Suprapubic skin (tissue), 4 donors: ENCODE measurements at regions not wholly inside any gene's neighbourhood (a gene's known extent, or its start where the extent isn't known, plus 50 kb on each side); places are given as distances from the start of the nearest gene placed in this dataset.

Experiments
- DNase-seq, 2 donors: peaks; one replicate each; pipeline ENCODE4 v3.0.0-alpha.2; 2019; ENCODE audit warnings: low spot score in 2 of 2
- H3K27ac ChIP-seq: fragments of 200-600 bp; sonication (generic); one replicate; pipeline ENCODE4 v1.5.1; 2019
- H3K27me3 ChIP-seq: fragments of 200-600 bp; sonication (generic); one replicate; pipeline ENCODE4 v1.5.1; 2019
- H3K36me3 ChIP-seq: fragments of 200-600 bp; sonication (generic); one replicate; pipeline ENCODE4 v1.5.1; 2019
- H3K4me1 ChIP-seq: fragments of 200-600 bp; sonication (generic); one replicate; pipeline ENCODE4 v1.5.1; 2019
- H3K4me3 ChIP-seq: fragments of 200-600 bp; sonication (generic); one replicate; pipeline ENCODE4 v1.5.1; 2019; ENCODE audit warnings: mild to moderate bottlenecking
- H3K9me3 ChIP-seq: fragments of 200-600 bp; sonication (generic); one replicate; pipeline ENCODE4 v1.5.1; 2019
- CTCF ChIP-seq, 2 donors: fragments of 200-600 bp in 1 of 2; fragments of 450-650 bp in 1 of 2; sonication (generic) in 1 of 2; IDR thresholded peaks; one replicate each; pipeline ENCODE4 v1.5.1; 2016 to 2019; ENCODE audit warnings: antibody characterized with exemption in 2 of 2, mild to moderate bottlenecking in 1 of 2, moderate library complexity in 1 of 2
- EP300 ChIP-seq: sonication (generic); formaldehyde crosslinking; IDR thresholded peaks from one replicate; pipeline ENCODE4 v1.6.1; 2017; ENCODE audit warnings: antibody characterized with exemption
- POLR2A ChIP-seq, 2 donors: fragments of 450-650 bp; IDR thresholded peaks; one replicate each; pipeline ENCODE4 v1.6.1; 2017; ENCODE audit warnings: antibody characterized with exemption in 2 of 2, mild to moderate bottlenecking in 2 of 2, moderate library complexity in 2 of 2
- POLR2AphosphoS5 ChIP-seq, 3 donors: sonication (generic); formaldehyde crosslinking; IDR thresholded peaks; one replicate each; pipeline ENCODE4 v1.6.1; 2017; ENCODE audit warnings: antibody characterized with exemption in 3 of 3
- WGBS: methylation state at CpG from one replicate; pipeline ENCODE4 v1.1.5; 2018; 5-methylcytosine and 5-hydroxymethylcytosine counted together

GRCh38 chr13:111559612-111560403, 239.4 kb downstream of the TEX29 start:
- TF ChIP-seq POLR2A (IDR thresholded peaks at IDR 0.05): no peak
- no peak for TF ChIP-seq POLR2AphosphoS5 (IDR thresholded peaks at IDR 0.05)
- TF ChIP-seq CTCF (IDR thresholded peaks at IDR 0.05): no peak
- TF ChIP-seq EP300: no peak
- 63% methylated on average over 19 of the region's 26 CpGs for WGBS
- DNase-seq: no peak
- no peak overlapping the region for H3K4me3 ChIP-seq
- peaks cover 11% of the 10 kb centered on the region for H3K27me3 ChIP-seq
- H3K9me3 ChIP-seq: no peaks in the 10 kb centered on the region
- no peaks in the 10 kb centered on the region for H3K4me1 ChIP-seq
- H3K36me3 ChIP-seq: no peaks in the 10 kb centered on the region
- no peak overlapping the region for H3K27ac ChIP-seq

GRCh38 chr13:111561091-111561781, 240.8 kb downstream of the TEX29 start:
- TF ChIP-seq POLR2AphosphoS5 (IDR thresholded peaks at IDR 0.05) (no peak), CTCF (IDR thresholded peaks at IDR 0.05) (no peak), EP300 (no peak), POLR2A (IDR thresholded peaks at IDR 0.05) (no peak)
- DNase-seq: no peak
- H3K36me3 ChIP-seq: no peaks in the 10 kb centered on the region
- no peaks in the 10 kb centered on the region for H3K4me1 ChIP-seq
- WGBS: 82% methylated on average over 16 of the region's 16 CpGs
- no peaks in the 10 kb centered on the region for H3K9me3 ChIP-seq
- no peak overlapping the region for H3K27ac ChIP-seq
- no peak overlapping the region for H3K4me3 ChIP-seq
- H3K27me3 ChIP-seq: peaks cover 11% of the 10 kb centered on the region

- WGBS: 69% methylated on average over 4 of the region's 4 CpGs
- Histone ChIP-seq H3K36me3 (no peaks in the 10 kb centered on the region), H3K9me3 (no peaks in the 10 kb centered on the region), H3K27me3 (peaks cover 11% of the 10 kb centered on the region), H3K27ac (no peak overlapping the region), H3K4me3 (no peak overlapping the region), H3K4me1 (no peaks in the 10 kb centered on the region)
- DNase-seq: no peak
- no peak for TF ChIP-seq POLR2AphosphoS5 (IDR thresholded peaks at IDR 0.05)
- TF ChIP-seq POLR2A (IDR thresholded peaks at IDR 0.05): no peak
- TF ChIP-seq CTCF (IDR thresholded peaks at IDR 0.05): no peak
- TF ChIP-seq EP300: no peak
Measured at GRCh38 chr13:111562716-111563115, 242.3 kb downstream of the TEX29 start.

GRCh38 chr13:111564606-111565005, 244.2 kb downstream of the TEX29 start:
- Histone ChIP-seq H3K36me3 (no peaks in the 10 kb centered on the region), H3K27me3 (peaks cover 8% of the 10 kb centered on the region), H3K9me3 (no peaks in the 10 kb centered on the region), H3K27ac (no peak overlapping the region), H3K4me1 (no peaks in the 10 kb centered on the region), H3K4me3 (no peak overlapping the region)
- no peak for DNase-seq
- WGBS: 65% methylated on average over 8 of the region's 8 CpGs
- TF ChIP-seq POLR2A (IDR thresholded peaks at IDR 0.05) (no peak), CTCF (IDR thresholded peaks at IDR 0.05) (no peak), EP300 (no peak), POLR2AphosphoS5 (IDR thresholded peaks at IDR 0.05) (no peak)

- H3K27ac ChIP-seq: no peak overlapping the region
- H3K4me1 ChIP-seq: no peaks in the 10 kb centered on the region
- H3K36me3 ChIP-seq: no peaks in the 10 kb centered on the region
- no peak for DNase-seq
- TF ChIP-seq EP300: no peak
- TF ChIP-seq POLR2AphosphoS5 (IDR thresholded peaks at IDR 0.05): no peak
- no peak for TF ChIP-seq CTCF (IDR thresholded peaks at IDR 0.05)
- TF ChIP-seq POLR2A (IDR thresholded peaks at IDR 0.05): no peak
- H3K27me3 ChIP-seq: peaks cover 8% of the 10 kb centered on the region
- no peaks in the 10 kb centered on the region for H3K9me3 ChIP-seq
- WGBS: 96% methylated on average over 7 of the region's 10 CpGs
- no peak overlapping the region for H3K4me3 ChIP-seq
Measured at GRCh38 chr13:111565400-111565799, 245.0 kb downstream of the TEX29 start.
